ENCODE measurements at regions not wholly inside any gene's neighbourhood (a gene's known extent, or its start where the extent isn't known, plus 50 kb on each side); places are given as distances from the start of the nearest gene placed in this dataset.

GRCh38 chr14:84087986-84088531 is 1441.9 kb upstream of the FLRT2 start:
- Histone ChIP-seq H3K4me1 (ENCODE audit: control insufficient read depth, insufficient read depth, low read length) (no peaks in the 10 kb centered on the region), H3K4me3 (ENCODE audit: low read depth in 2 of 2, low read length in 2 of 2) (no peak overlapping the region), H3K9me3 (ENCODE audit: control insufficient read depth, insufficient read depth, low read depth, low read length) (no peaks in the 10 kb centered on the region), H3K36me3 (ENCODE audit: control insufficient read depth, insufficient read depth, low read length) (no peaks in the 10 kb centered on the region), H3K27me3 (ENCODE audit: control insufficient read depth, insufficient read depth, low read length) (no peaks in the 10 kb centered on the region), H3K27ac (ENCODE audit: low read length) (no peak overlapping the region)
- no TSS peak for BruUV-seq (replicated peaks)
- ATAC-seq, result no peak
- TF ChIP-seq CTCF (IDR thresholded peaks at IDR 0.05), result no peak
- TF ChIP-seq SIN3A (IDR thresholded peaks at IDR 0.05; ENCODE audit: borderline replicate concordance, insufficient read depth, low read depth, low read length), result no peak
- no peak for TF ChIP-seq POLR2AphosphoS5 (IDR thresholded peaks at IDR 0.05; ENCODE audit: low read depth, low read length)
- TF ChIP-seq, protein P1, sequence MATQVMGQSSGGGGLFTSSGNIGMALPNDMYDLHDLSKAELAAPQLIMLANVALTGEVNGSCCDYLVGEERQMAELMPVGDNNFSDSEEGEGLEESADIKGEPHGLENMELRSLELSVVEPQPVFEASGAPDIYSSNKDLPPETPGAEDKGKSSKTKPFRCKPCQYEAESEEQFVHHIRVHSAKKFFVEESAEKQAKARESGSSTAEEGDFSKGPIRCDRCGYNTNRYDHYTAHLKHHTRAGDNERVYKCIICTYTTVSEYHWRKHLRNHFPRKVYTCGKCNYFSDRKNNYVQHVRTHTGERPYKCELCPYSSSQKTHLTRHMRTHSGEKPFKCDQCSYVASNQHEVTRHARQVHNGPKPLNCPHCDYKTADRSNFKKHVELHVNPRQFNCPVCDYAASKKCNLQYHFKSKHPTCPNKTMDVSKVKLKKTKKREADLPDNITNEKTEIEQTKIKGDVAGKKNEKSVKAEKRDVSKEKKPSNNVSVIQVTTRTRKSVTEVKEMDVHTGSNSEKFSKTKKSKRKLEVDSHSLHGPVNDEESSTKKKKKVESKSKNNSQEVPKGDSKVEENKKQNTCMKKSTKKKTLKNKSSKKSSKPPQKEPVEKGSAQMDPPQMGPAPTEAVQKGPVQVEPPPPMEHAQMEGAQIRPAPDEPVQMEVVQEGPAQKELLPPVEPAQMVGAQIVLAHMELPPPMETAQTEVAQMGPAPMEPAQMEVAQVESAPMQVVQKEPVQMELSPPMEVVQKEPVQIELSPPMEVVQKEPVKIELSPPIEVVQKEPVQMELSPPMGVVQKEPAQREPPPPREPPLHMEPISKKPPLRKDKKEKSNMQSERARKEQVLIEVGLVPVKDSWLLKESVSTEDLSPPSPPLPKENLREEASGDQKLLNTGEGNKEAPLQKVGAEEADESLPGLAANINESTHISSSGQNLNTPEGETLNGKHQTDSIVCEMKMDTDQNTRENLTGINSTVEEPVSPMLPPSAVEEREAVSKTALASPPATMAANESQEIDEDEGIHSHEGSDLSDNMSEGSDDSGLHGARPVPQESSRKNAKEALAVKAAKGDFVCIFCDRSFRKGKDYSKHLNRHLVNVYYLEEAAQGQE (IDR thresholded peaks at IDR 0.05; ENCODE audit: insufficient read depth in 1 of 2, low read depth in 2 of 2, low read length in 1 of 2), result no peak
- TF ChIP-seq TCF7L2 (IDR thresholded peaks at IDR 0.05; ENCODE audit: low read depth, low read length), result no peak
- POLR2A ChIA-PET, result no interaction called here
- no peak for DNase-seq (ENCODE audit: low read depth, low spot score)
- CTCF ChIA-PET, result no interaction called here
- intact Hi-C loops (cut with micrococcal nuclease; ENCODE audit: unreplicated experiment), result no loop called here
- in situ Hi-C loops (cut with HindIII; ENCODE audit: low pct_unique_long_range_greater_than_20kb, low sequenced_read_pairs), result no loop called here

DNA sequence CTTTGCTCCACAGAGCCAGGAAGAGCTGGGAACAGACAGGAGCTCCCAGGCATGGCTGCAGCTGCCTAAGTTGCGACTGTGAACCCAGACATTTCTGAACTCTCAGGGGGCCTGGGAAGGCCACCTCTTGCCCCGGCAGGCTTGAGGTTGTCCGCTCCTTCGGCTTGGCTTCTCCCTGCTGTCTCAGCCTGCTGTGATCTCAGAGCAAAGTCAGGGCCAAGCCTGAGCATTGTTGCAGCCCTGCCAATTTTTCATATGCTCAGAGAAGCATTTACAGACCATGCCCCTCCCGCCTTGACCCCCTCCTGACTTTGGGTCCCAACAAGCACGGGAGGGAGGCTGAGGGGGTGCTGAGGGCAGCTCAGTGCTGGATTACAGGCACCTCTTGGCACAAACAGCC is 1439.1 kb upstream of the FLRT2 start:
- in situ Hi-C loops (cut with HindIII; ENCODE audit: low pct_unique_long_range_greater_than_20kb, low sequenced_read_pairs), result no loop called here
- H3K27me3 ChIP-seq (ENCODE audit: control insufficient read depth, insufficient read depth, low read length), result no peaks in the 10 kb centered on the region

DNA sequence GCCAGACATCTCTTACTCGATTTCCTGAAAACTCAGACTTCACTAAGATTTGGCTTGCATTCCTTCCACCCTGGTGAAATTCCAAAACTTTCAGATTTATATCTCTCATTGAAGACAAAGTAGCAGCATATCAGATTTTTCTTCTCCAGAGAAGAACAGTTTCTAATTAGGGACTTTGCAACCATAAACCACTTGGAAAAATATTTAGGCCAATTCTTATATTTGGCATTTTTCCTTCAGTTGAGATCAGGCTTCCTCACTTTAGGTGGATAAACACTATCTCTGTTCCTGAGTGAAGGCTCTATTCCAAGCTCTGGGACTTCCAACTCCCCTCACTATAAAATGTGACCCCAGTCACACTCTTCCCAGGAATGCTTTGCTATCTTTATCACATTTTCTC is 1434.3 kb upstream of the FLRT2 start:
- no peaks in the 10 kb centered on the region for H3K9me3 ChIP-seq (ENCODE audit: control insufficient read depth, insufficient read depth, low read depth, low read length)
- intact Hi-C loops (cut with micrococcal nuclease; ENCODE audit: unreplicated experiment), result no loop called here
- ATAC-seq, result no peak
- no peaks in the 10 kb centered on the region for H3K27me3 ChIP-seq (ENCODE audit: control insufficient read depth, insufficient read depth, low read length)
- no peaks in the 10 kb centered on the region for H3K4me1 ChIP-seq (ENCODE audit: control insufficient read depth, insufficient read depth, low read length)
- H3K4me3 ChIP-seq (ENCODE audit: low read depth in 2 of 2, low read length in 2 of 2), result no peak overlapping the region
- H3K36me3 ChIP-seq (ENCODE audit: control insufficient read depth, insufficient read depth, low read length), result no peaks in the 10 kb centered on the region
- TF ChIP-seq CTCF (IDR thresholded peaks at IDR 0.05) (no peak), SIN3A (IDR thresholded peaks at IDR 0.05; ENCODE audit: borderline replicate concordance, insufficient read depth, low read depth, low read length) (no peak), POLR2AphosphoS5 (IDR thresholded peaks at IDR 0.05; ENCODE audit: low read depth, low read length) (no peak), TCF7L2 (IDR thresholded peaks at IDR 0.05; ENCODE audit: low read depth, low read length) (no peak)
- TF ChIP-seq, protein P1 (IDR thresholded peaks at IDR 0.05; ENCODE audit: insufficient read depth in 1 of 2, low read depth in 2 of 2, low read length in 1 of 2), result no peak
- BruUV-seq (replicated peaks), result no TSS peak
- in situ Hi-C loops (cut with HindIII; ENCODE audit: low pct_unique_long_range_greater_than_20kb, low sequenced_read_pairs), result no loop called here
- CTCF ChIA-PET, result no interaction called here
- POLR2A ChIA-PET, result no interaction called here
- no peak for DNase-seq (ENCODE audit: low read depth, low spot score)
- H3K27ac ChIP-seq (ENCODE audit: low read length), result no peak overlapping the region

More for the DNA sequence above, 1439.1 kb upstream of the FLRT2 start:
- no peak for DNase-seq (ENCODE audit: low read depth, low spot score)
- H3K9me3 ChIP-seq (ENCODE audit: control insufficient read depth, insufficient read depth, low read depth, low read length), result no peaks in the 10 kb centered on the region
- POLR2A ChIA-PET, result no interaction called here
- TF ChIP-seq POLR2AphosphoS5 (IDR thresholded peaks at IDR 0.05; ENCODE audit: low read depth, low read length), result no peak
- no peak for TF ChIP-seq TCF7L2 (IDR thresholded peaks at IDR 0.05; ENCODE audit: low read depth, low read length)
- no peak overlapping the region for H3K4me3 ChIP-seq (ENCODE audit: low read depth in 2 of 2, low read length in 2 of 2)
- intact Hi-C loops (cut with micrococcal nuclease; ENCODE audit: unreplicated experiment), result no loop called here
- CTCF ChIA-PET, result no interaction called here
- H3K27ac ChIP-seq (ENCODE audit: low read length), result no peak overlapping the region
- no peaks in the 10 kb centered on the region for H3K36me3 ChIP-seq (ENCODE audit: control insufficient read depth, insufficient read depth, low read length)
- no peaks in the 10 kb centered on the region for H3K4me1 ChIP-seq (ENCODE audit: control insufficient read depth, insufficient read depth, low read length)
- ATAC-seq, result no peak
- no TSS peak for BruUV-seq (replicated peaks)
